ENCODE measurements at regions not wholly inside any gene's neighbourhood (a gene's known extent, or its start where the extent isn't known, plus 50 kb on each side); places are given as distances from the start of the nearest gene placed in this dataset.

DNA sequence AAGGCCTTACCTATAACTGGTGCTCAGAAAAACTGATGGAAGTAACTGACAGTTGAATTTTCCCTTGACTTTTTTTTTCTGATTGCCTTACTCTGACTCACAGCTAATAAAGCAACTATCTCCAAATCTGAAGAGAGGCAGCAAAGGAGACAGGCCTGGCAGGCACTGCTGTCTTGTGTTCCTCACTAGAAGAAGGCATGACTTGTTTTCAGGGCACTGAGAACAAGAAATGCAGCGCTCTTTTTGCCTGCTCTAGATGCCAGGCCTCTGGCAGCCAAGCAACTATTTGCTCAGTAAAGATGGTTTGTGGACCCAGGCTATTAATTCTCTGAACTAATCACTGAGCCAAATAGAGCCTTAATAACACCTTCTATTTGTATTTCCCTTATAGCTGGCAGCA lies 155.1 kb downstream of the PRDM13 start:
- TF ChIP-seq ZNF274 (IDR thresholded peaks at IDR 0.05; ENCODE audit: low read depth, low read length) = no peak
- H3K4me3 ChIP-seq (ENCODE audit: low read length) = no peak overlapping the region

DNA sequence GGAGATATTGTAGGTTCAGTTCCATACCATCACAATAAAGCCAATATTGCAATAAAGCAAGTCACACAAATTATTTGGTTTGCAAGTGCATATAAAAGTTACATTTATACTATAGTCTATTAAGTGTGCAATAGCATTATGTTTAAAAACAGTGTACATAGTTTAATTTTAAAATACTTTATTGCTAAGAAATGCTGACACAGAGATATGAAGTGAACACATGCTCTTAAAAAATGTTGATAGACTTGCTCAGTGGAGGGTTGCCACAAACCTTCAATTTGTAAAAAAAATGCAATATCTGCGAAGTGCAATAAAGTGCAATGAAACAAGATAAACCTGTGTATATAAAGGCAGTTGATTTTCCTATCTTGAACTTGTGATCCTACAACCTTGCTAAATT lies 161.5 kb downstream of the PRDM13 start:
- no peak for TF ChIP-seq ZNF274 (IDR thresholded peaks at IDR 0.05; ENCODE audit: low read depth, low read length)
- no peak overlapping the region for H3K4me3 ChIP-seq (ENCODE audit: low read length)

GRCh38 chr6:99779631-99780555 lies 173.3 kb downstream of the PRDM13 start:
- no peak overlapping the region for H3K4me3 ChIP-seq (ENCODE audit: low read length)
- TF ChIP-seq ZNF274 (IDR thresholded peaks at IDR 0.05; ENCODE audit: low read depth, low read length) = no peak

DNA sequence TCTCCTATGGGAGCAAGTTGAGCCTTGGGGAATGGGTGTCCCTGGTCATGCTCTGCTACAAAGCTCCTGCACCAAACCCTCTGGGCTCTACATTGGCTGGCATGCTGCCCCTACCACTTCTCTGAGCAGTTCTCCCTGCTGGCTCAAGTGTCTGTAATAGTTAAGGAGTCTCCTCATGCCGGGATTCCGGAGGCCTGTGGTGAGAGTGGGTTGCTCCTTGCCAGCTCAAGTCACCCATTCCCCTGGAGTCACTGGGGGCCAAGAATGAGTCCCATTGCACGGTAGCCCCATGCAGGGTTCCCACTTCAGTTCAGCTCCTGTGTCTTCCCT lies 173.9 kb downstream of the PRDM13 start:
- H3K4me3 ChIP-seq (ENCODE audit: low read length) = no peak overlapping the region
- no peak for TF ChIP-seq ZNF274 (IDR thresholded peaks at IDR 0.05; ENCODE audit: low read depth, low read length)

- no peak for TF ChIP-seq ZNF274 (IDR thresholded peaks at IDR 0.05; ENCODE audit: low read depth, low read length)
- no peak overlapping the region for H3K4me3 ChIP-seq (ENCODE audit: low read length)
Measured at GRCh38 chr6:99789767-99790166, 183.1 kb downstream of the PRDM13 start.

GRCh38 chr6:99790679-99791078 lies 184.0 kb downstream of the PRDM13 start:
- no peak for TF ChIP-seq ZNF274 (IDR thresholded peaks at IDR 0.05; ENCODE audit: low read depth, low read length)
- no peak overlapping the region for H3K4me3 ChIP-seq (ENCODE audit: low read length)

DNA sequence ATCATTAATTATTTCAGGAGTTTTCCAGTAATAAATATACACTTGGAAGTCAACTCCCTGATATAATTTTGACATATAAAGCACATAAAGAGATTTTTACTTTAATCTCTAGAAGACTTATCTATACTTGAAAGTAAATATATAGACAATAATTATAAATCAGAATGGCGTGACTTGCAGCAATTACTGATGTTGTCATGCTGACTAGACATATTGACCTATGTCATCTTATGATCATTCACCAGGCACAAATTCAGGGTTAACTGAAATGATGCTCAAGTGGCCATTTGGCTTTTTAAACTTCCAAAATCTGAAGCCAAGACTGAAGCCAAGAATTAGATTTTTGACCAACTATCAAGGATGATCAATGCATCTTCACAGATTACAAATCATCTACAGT lies 192.2 kb downstream of the MCHR2 start:
- no peak for TF ChIP-seq ZNF274 (IDR thresholded peaks at IDR 0.05; ENCODE audit: low read depth, low read length)
- no peak overlapping the region for H3K4me3 ChIP-seq (ENCODE audit: low read length)

- H3K4me3 ChIP-seq (ENCODE audit: low read length) = no peak overlapping the region
- TF ChIP-seq ZNF274 (IDR thresholded peaks at IDR 0.05; ENCODE audit: low read depth, low read length) = no peak
Measured at GRCh38 chr6:99802396-99803031, 191.5 kb downstream of the MCHR2 start.

DNA sequence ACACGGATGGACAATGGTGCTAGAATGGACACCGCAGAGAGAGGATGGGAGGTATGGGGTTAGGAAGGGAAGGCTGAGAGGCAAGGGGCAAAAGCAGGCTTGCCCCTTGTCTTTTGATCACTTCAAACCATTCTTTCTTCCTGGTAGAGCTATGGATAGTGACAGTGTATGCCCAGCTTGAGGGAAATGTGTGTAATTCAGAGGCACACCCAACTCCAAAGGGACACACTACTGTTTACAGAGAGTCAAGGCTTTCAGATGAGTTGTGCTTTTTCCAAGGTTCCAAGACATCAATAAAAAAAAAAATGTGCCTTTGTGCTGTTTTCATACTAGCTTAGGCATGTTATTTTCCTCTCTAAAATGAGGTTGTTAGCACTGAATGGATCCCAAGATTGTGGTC lies 185.0 kb downstream of the MCHR2 start:
- no peak for TF ChIP-seq ZNF274 (IDR thresholded peaks at IDR 0.05; ENCODE audit: low read depth, low read length)
- no peak overlapping the region for H3K4me3 ChIP-seq (ENCODE audit: low read length)

GRCh38 chr6:99810295-99810694 lies 183.7 kb downstream of the MCHR2 start:
- TF ChIP-seq ZNF274 (IDR thresholded peaks at IDR 0.05; ENCODE audit: low read depth, low read length) = no peak
- no peak overlapping the region for H3K4me3 ChIP-seq (ENCODE audit: low read length)

- TF ChIP-seq ZNF274 (IDR thresholded peaks at IDR 0.05; ENCODE audit: low read depth, low read length) = no peak
- H3K4me3 ChIP-seq (ENCODE audit: low read length) = no peak overlapping the region
Measured at GRCh38 chr6:99810942-99811620, 182.9 kb downstream of the MCHR2 start.

- no peak for TF ChIP-seq ZNF274 (IDR thresholded peaks at IDR 0.05; ENCODE audit: low read depth, low read length)
- no peak overlapping the region for H3K4me3 ChIP-seq (ENCODE audit: low read length)
Measured at GRCh38 chr6:99811636-99812035, 182.4 kb downstream of the MCHR2 start.

DNA sequence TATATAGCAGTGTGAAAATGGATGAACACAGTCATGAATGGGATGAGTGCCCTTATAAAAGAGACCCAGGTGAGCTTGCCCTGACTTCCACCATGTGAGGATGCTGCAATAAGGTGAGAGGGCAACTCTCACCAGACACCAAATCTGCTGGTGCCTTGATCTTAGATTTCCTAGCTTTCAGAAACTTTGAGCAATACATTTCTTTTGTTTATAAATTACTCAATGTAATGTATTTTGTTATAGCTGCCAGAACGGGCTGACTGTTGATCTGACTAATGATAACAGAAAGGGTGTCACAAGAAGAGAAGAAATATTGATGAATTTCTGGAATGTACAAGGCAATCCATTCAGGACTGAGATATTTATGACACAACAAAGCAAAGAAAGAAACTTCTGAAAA lies 180.5 kb downstream of the MCHR2 start:
- no peak overlapping the region for H3K4me3 ChIP-seq (ENCODE audit: low read length)
- TF ChIP-seq ZNF274 (IDR thresholded peaks at IDR 0.05; ENCODE audit: low read depth, low read length) = no peak

DNA sequence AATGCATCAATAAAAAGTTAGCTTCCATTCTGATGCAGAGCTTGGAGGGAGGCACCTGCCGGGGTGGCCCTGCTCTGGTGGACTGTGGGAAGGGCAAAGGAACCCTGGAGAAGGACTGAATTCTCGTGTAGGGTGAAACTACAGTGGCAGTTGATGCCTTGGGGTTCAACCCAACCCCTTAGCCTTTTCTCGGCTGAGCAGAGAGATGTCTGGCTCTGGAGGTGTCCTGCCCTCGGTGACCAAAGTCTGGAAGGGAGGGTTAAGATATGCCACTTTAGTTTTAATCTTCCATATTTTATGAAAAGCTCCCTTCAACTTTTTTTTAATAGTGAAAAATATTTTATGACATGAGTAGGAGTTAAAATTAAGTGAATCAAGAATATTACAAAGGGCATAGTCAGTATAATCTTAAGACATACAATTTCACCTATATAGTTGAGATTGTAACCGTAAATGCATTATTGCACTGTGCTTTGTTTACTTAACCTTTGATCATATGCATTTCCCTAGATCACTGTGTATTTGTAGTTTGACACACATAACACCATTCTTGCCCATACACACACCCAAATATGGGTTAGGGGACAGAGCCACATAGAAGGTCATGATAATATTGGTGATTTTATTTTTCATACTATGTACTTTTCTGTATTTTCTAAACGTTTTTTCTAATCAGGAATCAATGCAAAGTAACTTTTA lies 179.6 kb downstream of the MCHR2 start:
- TF ChIP-seq ZNF274 (IDR thresholded peaks at IDR 0.05; ENCODE audit: low read depth, low read length) = no peak

More for the DNA sequence above, 179.6 kb downstream of the MCHR2 start:
- no peak overlapping the region for H3K4me3 ChIP-seq (ENCODE audit: low read length)

Measured in GM08714 (cell line).